Head of caudate nucleus (tissue), 42 donors: ENCODE measurements at regions not wholly inside any gene's neighbourhood (a gene's known extent, or its start where the extent isn't known, plus 50 kb on each side); places are given as distances from the start of the nearest gene placed in this dataset.
"Not testable (repeated sequence)": the region's sequence is repeated elsewhere in the genome, so short reads cannot be mapped to it uniquely, and the experiment has no call there.

Experiments used
- DNase-seq, 42 donors: peaks; one replicate each; pipeline versions ENCODE4 v3.0.0 to v3.0.0-alpha.2; 2020 to 2021; ENCODE audit warnings: mixed read lengths in 7 of 42
- intact Hi-C: fragments of 100-400 bp; cut with DNase I; formaldehyde crosslinking; loops from one replicate; pipeline ENCODE4 v1.15.0; 2022

GRCh38 chr11:106514706-106515105 is 437.2 kb downstream of the AASDHPPT start:
- intact Hi-C loops, result no loop called here
- DNase-seq, result no peak

- no peak for DNase-seq
- intact Hi-C loops, result no loop called here
These were observed 440.0 kb downstream of the AASDHPPT start for GRCh38 chr11:106517426-106517825.

- DNase-seq, result no peak
- intact Hi-C loops, result no loop called here
These were observed 442.9 kb downstream of the AASDHPPT start for GRCh38 chr11:106520146-106520912.

GRCh38 chr11:106520920-106521319 is 443.5 kb downstream of the AASDHPPT start:
- intact Hi-C loops, result no loop called here
- no peak for DNase-seq

- intact Hi-C loops, result no loop called here
These were observed 445.7 kb downstream of the AASDHPPT start for GRCh38 chr11:106523171-106523570.

GRCh38 chr11:106523921-106524320 is 446.5 kb downstream of the AASDHPPT start:
- peak in 24 of 42 donors; percentile 2 to 65 (median 32) for DNase-seq
- intact Hi-C loops, result no loop called here

More at GRCh38 chr11:106523171-106523570, 445.7 kb downstream of the AASDHPPT start:
- no peak for DNase-seq

- intact Hi-C loops, result no loop called here
- DNase-seq, result no peak
These were observed 447.0 kb downstream of the AASDHPPT start for GRCh38 chr11:106524436-106524835.

GRCh38 chr11:106531648-106532047 is 454.2 kb downstream of the AASDHPPT start:
- DNase-seq, intact Hi-C loops: not testable (repeated sequence)

- DNase-seq, result no peak
- intact Hi-C loops, result no loop called here
These were observed 455.6 kb downstream of the AASDHPPT start for GRCh38 chr11:106533046-106533445.

GRCh38 chr11:106540001-106540400 is 462.5 kb downstream of the AASDHPPT start:
- no peak for DNase-seq
- intact Hi-C loops, result no loop called here

- intact Hi-C loops, result no loop called here
- no peak for DNase-seq
These were observed 469.9 kb downstream of the GUCY1A2 start for GRCh38 chr11:106548406-106548805.

GRCh38 chr11:106551744-106552673 is 466.3 kb downstream of the GUCY1A2 start:
- intact Hi-C loops, result no loop called here
- no peak for DNase-seq

- no peak for DNase-seq
These were observed 465.5 kb downstream of the GUCY1A2 start for GRCh38 chr11:106552694-106553203.

GRCh38 chr11:106553304-106553703 is 465.0 kb downstream of the GUCY1A2 start:
- DNase-seq, result peak in 1 of 42 donors; percentile 27
- intact Hi-C loops, result no loop called here

More at GRCh38 chr11:106552694-106553203, 465.5 kb downstream of the GUCY1A2 start:
- intact Hi-C loops, result no loop called here

- DNase-seq, intact Hi-C loops: not testable (repeated sequence)
These were observed 462.6 kb downstream of the GUCY1A2 start for GRCh38 chr11:106555566-106556250.

GRCh38 chr11:106565326-106565725 is 452.9 kb downstream of the GUCY1A2 start:
- DNase-seq, result no peak
- intact Hi-C loops, result no loop called here

GRCh38 chr11:106568632-106569031 is 449.6 kb downstream of the GUCY1A2 start:
- DNase-seq, result no peak
- intact Hi-C loops, result no loop called here

GRCh38 chr11:106577384-106577783 is 440.9 kb downstream of the GUCY1A2 start:
- intact Hi-C loops, DNase-seq: not testable (repeated sequence)

- DNase-seq, result no peak
- intact Hi-C loops, result no loop called here
These were observed 436.9 kb downstream of the GUCY1A2 start for GRCh38 chr11:106581399-106581798.
